Smooth muscle cell (in vitro differentiated cells): ENCODE measurements at regions not wholly inside any gene's neighbourhood (a gene's known extent, or its start where the extent isn't known, plus 50 kb on each side); places are given as distances from the start of the nearest gene placed in this dataset.

ENCODE experiments used
- DNase-seq: peaks from one replicate; lab custom pipeline; 2025; ENCODE audit not compliant: unreplicated experiment; lab: John Stamatoyannopoulos, UW
- H2AFZ ChIP-seq: fragments of 200-600 bp; sonication (generic); 2 replicates; pipeline ENCODE4 v1.6.0; 2016; ENCODE audit warnings: antibody characterized with exemption, low read depth, mild to moderate bottlenecking
- H3F3A ChIP-seq: fragments of 200-600 bp; sonication (generic); 2 replicates; pipeline ENCODE4 v1.6.0; 2017; ENCODE audit warnings: antibody characterized with exemption, low read depth
- H3K27ac ChIP-seq: fragments of 200-600 bp; sonication (generic); 2 replicates; pipeline ENCODE4 v1.5.1; 2016; ENCODE audit warnings: low read depth, mild to moderate bottlenecking
- H3K27me3 ChIP-seq: fragments of 200-600 bp; sonication (generic); 2 replicates; pipeline ENCODE4 v1.6.1; 2016; ENCODE audit warnings: low read depth, mild to moderate bottlenecking
- H3K36me3 ChIP-seq: fragments of 200-600 bp; sonication (generic); 2 replicates; pipeline ENCODE4 v1.5.1; 2016; ENCODE audit warnings: low read depth
- H3K4me1 ChIP-seq: fragments of 200-600 bp; sonication (generic); 2 replicates; pipeline ENCODE4 v1.5.1; 2016; ENCODE audit warnings: low read depth
- H3K4me2 ChIP-seq: fragments of 200-600 bp; sonication (generic); 2 replicates; pipeline ENCODE4 v1.6.0; 2016; ENCODE audit warnings: mild to moderate bottlenecking
- H3K4me3 ChIP-seq: fragments of 200-600 bp; sonication (generic); 2 replicates; pipeline ENCODE4 v1.5.1; 2016; ENCODE audit warnings: mild to moderate bottlenecking
- H3K79me2 ChIP-seq: fragments of 200-600 bp; sonication (generic); 2 replicates; pipeline ENCODE4 v1.6.0; 2016; ENCODE audit warnings: low read depth, mild to moderate bottlenecking
- H3K9ac ChIP-seq: fragments of 200-600 bp; sonication (generic); 2 replicates; pipeline ENCODE4 v1.6.0; 2016; ENCODE audit warnings: low read depth
- H3K9me3 ChIP-seq: fragments of 200-600 bp; sonication (generic); replicated peaks from 2 replicates; pipeline ENCODE4 v1.5.1; 2016; ENCODE audit warnings: low read depth
- H4K20me1 ChIP-seq: fragments of 200-600 bp; sonication (generic); 2 replicates; pipeline ENCODE4 v1.6.0; 2016; ENCODE audit warnings: low read depth
- WGBS: methylation state at CpG from one replicate; pipeline ENCODE4 v1.1.7; 2016; ENCODE audit warnings: low lambda C conversion rate; 5-methylcytosine and 5-hydroxymethylcytosine counted together
- TF ChIP-seq, protein P1 (sequence below): fragments of 200-600 bp; sonication (generic); IDR thresholded peaks from 2 replicates; pipeline ENCODE4 v1.5.1; 2017; ENCODE audit warnings: borderline replicate concordance, mild to moderate bottlenecking, antibody characterized with exemption; ENCODE audit not compliant: insufficient read depth, poor library complexity, severe bottlenecking

DNA sequence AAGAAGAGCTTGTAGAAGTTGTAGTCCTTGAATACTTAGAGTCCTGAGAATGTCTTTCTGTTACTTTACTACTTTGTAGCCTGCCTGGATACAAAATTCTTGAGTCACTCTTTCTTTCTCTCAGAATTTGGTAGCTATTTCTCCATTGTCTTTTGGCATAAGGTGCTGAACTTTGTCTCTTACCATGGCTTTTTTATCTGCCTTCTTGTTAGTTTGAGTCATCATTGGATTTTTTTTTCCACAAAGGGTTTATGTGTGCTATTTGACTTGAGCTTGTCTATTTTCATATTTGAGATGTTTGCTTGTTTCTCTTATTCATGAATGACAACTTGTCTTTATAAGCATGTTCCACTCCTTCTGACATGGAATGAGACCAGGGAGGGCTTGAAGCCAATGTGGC, 74.5 kb upstream of the EXOC6 start:
- H3K4me2 ChIP-seq = no peak overlapping the region
- DNase-seq = no peak
- peaks cover 18% of the 10 kb centered on the region for H3K27me3 ChIP-seq
- H3F3A ChIP-seq = no peaks in the 10 kb centered on the region
- H3K27ac ChIP-seq = no peak overlapping the region
- no peaks in the 10 kb centered on the region for H3K9me3 ChIP-seq
- H3K36me3 ChIP-seq = no peaks in the 10 kb centered on the region
- TF ChIP-seq, protein P1, sequence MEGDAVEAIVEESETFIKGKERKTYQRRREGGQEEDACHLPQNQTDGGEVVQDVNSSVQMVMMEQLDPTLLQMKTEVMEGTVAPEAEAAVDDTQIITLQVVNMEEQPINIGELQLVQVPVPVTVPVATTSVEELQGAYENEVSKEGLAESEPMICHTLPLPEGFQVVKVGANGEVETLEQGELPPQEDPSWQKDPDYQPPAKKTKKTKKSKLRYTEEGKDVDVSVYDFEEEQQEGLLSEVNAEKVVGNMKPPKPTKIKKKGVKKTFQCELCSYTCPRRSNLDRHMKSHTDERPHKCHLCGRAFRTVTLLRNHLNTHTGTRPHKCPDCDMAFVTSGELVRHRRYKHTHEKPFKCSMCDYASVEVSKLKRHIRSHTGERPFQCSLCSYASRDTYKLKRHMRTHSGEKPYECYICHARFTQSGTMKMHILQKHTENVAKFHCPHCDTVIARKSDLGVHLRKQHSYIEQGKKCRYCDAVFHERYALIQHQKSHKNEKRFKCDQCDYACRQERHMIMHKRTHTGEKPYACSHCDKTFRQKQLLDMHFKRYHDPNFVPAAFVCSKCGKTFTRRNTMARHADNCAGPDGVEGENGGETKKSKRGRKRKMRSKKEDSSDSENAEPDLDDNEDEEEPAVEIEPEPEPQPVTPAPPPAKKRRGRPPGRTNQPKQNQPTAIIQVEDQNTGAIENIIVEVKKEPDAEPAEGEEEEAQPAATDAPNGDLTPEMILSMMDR = no peak
- no peak overlapping the region for H2AFZ ChIP-seq
- no peak overlapping the region for H3K9ac ChIP-seq
- no peaks in the 10 kb centered on the region for H3K79me2 ChIP-seq
- no peaks in the 10 kb centered on the region for H4K20me1 ChIP-seq
- H3K4me3 ChIP-seq = no peak overlapping the region
- H3K4me1 ChIP-seq = no peaks in the 10 kb centered on the region

DNA sequence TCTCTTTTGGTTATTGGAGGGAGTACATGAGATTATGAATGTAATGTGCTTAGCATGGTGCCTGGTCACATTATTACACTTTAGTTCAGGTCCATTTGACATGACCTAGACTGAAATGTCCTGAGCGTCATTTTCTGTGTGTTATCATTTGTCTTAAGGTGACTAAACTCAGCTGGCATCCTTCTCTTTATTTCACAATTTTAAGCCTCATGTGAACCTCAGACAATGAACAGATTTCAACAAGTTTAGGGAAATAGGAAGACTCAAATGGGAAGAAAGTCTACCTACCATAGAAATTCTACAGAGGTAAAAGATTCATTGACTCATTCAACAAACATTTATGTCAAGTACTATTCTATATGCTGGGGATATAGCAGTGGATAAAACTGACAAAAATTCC, 70.2 kb upstream of the EXOC6 start:
- Histone ChIP-seq H3K79me2 (no peaks in the 10 kb centered on the region), H4K20me1 (no peaks in the 10 kb centered on the region), H3K4me2 (no peak overlapping the region), H3K9me3 (no peaks in the 10 kb centered on the region), H3K27me3 (peaks cover 23% of the 10 kb centered on the region), H3K9ac (no peak overlapping the region), H2AFZ (no peak overlapping the region), H3K4me1 (no peaks in the 10 kb centered on the region), H3K27ac (no peak overlapping the region), H3F3A (no peaks in the 10 kb centered on the region), H3K36me3 (no peaks in the 10 kb centered on the region), H3K4me3 (no peak overlapping the region)
- TF ChIP-seq, protein P1 = no peak
- DNase-seq = no peak
- WGBS = 97% methylated on average over 1 of the region's 1 CpG

- Histone ChIP-seq H4K20me1 (no peaks in the 10 kb centered on the region), H3K27me3 (peaks cover 15% of the 10 kb centered on the region), H3K4me1 (peaks cover under 1% of the 10 kb centered on the region), H3F3A (no peaks in the 10 kb centered on the region), H3K9ac (no peak overlapping the region), H3K4me2 (no peak overlapping the region), H3K79me2 (no peaks in the 10 kb centered on the region), H3K36me3 (no peaks in the 10 kb centered on the region), H2AFZ (no peak overlapping the region), H3K9me3 (no peaks in the 10 kb centered on the region), H3K27ac (no peak overlapping the region), H3K4me3 (no peak overlapping the region)
- TF ChIP-seq, protein P1 = no peak
- WGBS = 88% methylated on average over 7 of the region's 7 CpGs
- no peak for DNase-seq
Measured at GRCh38 chr10:92785118-92785517, 63.2 kb upstream of the EXOC6 start.

DNA sequence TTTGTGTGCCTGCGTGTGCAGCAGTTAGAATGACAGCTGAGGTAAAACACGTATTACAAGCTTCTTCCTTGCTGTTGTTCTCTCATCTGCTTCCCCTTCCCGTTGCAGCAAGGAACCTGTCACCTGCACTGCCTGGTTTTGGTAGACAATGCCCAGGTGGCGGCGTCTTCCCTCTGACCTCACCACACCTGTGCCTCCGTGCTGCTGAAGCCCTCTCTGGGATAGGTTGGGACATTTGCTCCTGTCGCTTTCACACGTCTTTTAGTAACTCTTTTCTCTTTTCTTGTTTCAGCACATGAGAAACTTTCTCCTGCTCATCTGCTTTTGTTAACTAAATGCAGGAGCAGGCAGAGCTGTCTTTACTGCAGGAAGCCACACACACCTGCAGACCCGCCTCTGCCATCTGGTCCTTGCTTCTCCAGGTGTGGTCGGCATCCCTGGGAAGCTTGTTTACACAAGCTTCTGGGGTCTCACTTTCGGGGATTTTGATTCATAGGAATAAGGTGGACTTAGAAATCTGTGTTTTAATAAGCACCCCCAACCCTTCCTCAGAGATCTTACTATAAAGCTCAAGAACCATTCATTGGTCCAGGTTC, 60.7 kb upstream of the EXOC6 start:
- no peaks in the 10 kb centered on the region for H3F3A ChIP-seq
- H3K36me3 ChIP-seq = no peaks in the 10 kb centered on the region
- WGBS = 70% methylated on average over 11 of the region's 11 CpGs
- no peak overlapping the region for H3K9ac ChIP-seq
- H3K79me2 ChIP-seq = no peaks in the 10 kb centered on the region
- H3K9me3 ChIP-seq = no peaks in the 10 kb centered on the region
- H3K4me2 ChIP-seq = no peak overlapping the region
- peaks cover 15% of the 10 kb centered on the region for H3K27me3 ChIP-seq
- no peak overlapping the region for H2AFZ ChIP-seq
- H3K4me3 ChIP-seq = no peak overlapping the region
- DNase-seq = no peak
- H3K4me1 ChIP-seq = peaks cover 4% of the 10 kb centered on the region
- TF ChIP-seq, protein P1 = no peak
- H3K27ac ChIP-seq = no peak overlapping the region
- no peaks in the 10 kb centered on the region for H4K20me1 ChIP-seq
